ENCODE measurements at regions not wholly inside any gene's neighbourhood (a gene's known extent, or its start where the extent isn't known, plus 50 kb on each side); places are given as distances from the start of the nearest gene placed in this dataset.
A peak's percentile ranks its signal among the peaks of the same experiment; 100 is the strongest.
"Not testable (repeated sequence)": the region's sequence is repeated elsewhere in the genome, so short reads cannot be mapped to it uniquely, and the experiment has no call there.

GRCh38 chr10:100664316-100665149 is 80.8 kb upstream of the PAX2 start:
- DNase-seq = no peak

- DNase-seq = not testable (repeated sequence)
These were observed 78.7 kb upstream of the PAX2 start for GRCh38 chr10:100666634-100667033.

GRCh38 chr10:100669616-100670015 is 75.8 kb upstream of the PAX2 start:
- DNase-seq = no peak

- no peak for DNase-seq
These were observed 75.0 kb upstream of the PAX2 start for GRCh38 chr10:100670368-100670767.

GRCh38 chr10:100670828-100671479 is 74.4 kb upstream of the PAX2 start:
- peak; percentile 87 for DNase-seq

- DNase-seq = no peak
These were observed 73.2 kb upstream of the PAX2 start for GRCh38 chr10:100672199-100672598.

- no peak for DNase-seq
These were observed 68.0 kb upstream of the PAX2 start for GRCh38 chr10:100677290-100677945.

- no peak for DNase-seq
These were observed 66.1 kb upstream of the PAX2 start for GRCh38 chr10:100679327-100679726.

- no peak for DNase-seq
These were observed 62.4 kb upstream of the PAX2 start for GRCh38 chr10:100683004-100683403.

GRCh38 chr10:100683545-100684300 is 61.7 kb upstream of the PAX2 start:
- no peak for DNase-seq

- DNase-seq = no peak
These were observed 60.6 kb upstream of the PAX2 start for GRCh38 chr10:100684688-100685235.

GRCh38 chr10:100685331-100685730 is 60.1 kb upstream of the PAX2 start:
- no peak for DNase-seq

- no peak for DNase-seq
These were observed 58.0 kb upstream of the PAX2 start for GRCh38 chr10:100687143-100688003.

- DNase-seq = no peak
These were observed 57.2 kb upstream of the PAX2 start for GRCh38 chr10:100688201-100688600.

GRCh38 chr10:100693821-100694220 is 51.6 kb upstream of the PAX2 start:
- DNase-seq = no peak

Measured in activated CD8-positive, alpha-beta memory T cell treated with anti-CD3 and anti-CD28 coated beads for 24 hours (primary cell).